A673 (cell line): ENCODE measurements at regions not wholly inside any gene's neighbourhood (a gene's known extent, or its start where the extent isn't known, plus 50 kb on each side); places are given as distances from the start of the nearest gene placed in this dataset.
A peak's percentile ranks its signal among the peaks of the same experiment; 100 is the strongest.

Source experiments
- BruUV-seq: library from RNA; stranded (reverse); fragments of 400-500 nt; replicated peaks from 2 replicates; lab custom pipeline; 2021; lab: Mats Ljungman, UMichigan
- CTCF ChIA-PET: fragments of 300-600 bp; sonication (Branson Sonifier 250); formaldehyde crosslinking; loops from one replicate; lab custom pipeline; 2022; ENCODE audit warnings: antibody characterized with exemption; lab: Charles Lee
- POLR2A ChIA-PET: fragments of 300-600 bp; sonication (Branson Sonifier 250); formaldehyde crosslinking; loops from one replicate; lab custom pipeline; 2022; ENCODE audit warnings: antibody characterized with exemption; ENCODE audit not compliant: low non-redundant PET; lab: Charles Lee
- DNase-seq: peaks from one replicate; pipeline ENCODE4 v3.0.0-alpha.2; 2015; ENCODE audit warnings: low spot score
- H3K27ac ChIP-seq: fragments of 200-600 bp; sonication (generic); 2 replicates; pipeline ENCODE4 v1.5.1; 2016; ENCODE audit warnings: mixed run types, low read depth, mild to moderate bottlenecking, mixed read lengths, antibody characterized with exemption, low read length; ENCODE audit not compliant: poor library complexity, severe bottlenecking
- H3K27me3 ChIP-seq: fragments of 200-600 bp; sonication (generic); replicated peaks from 2 replicates; pipeline ENCODE4 v1.6.1; 2017; ENCODE audit warnings: mixed run types, low read depth, mild to moderate bottlenecking, mixed read lengths, antibody characterized with exemption, low read length; ENCODE audit not compliant: insufficient read depth, poor library complexity
- H3K36me3 ChIP-seq: fragments of 200-600 bp; sonication (generic); 2 replicates; pipeline ENCODE4 v1.6.1; 2016; ENCODE audit warnings: mixed run types, mild to moderate bottlenecking, mixed read lengths, antibody characterized with exemption, low read length; ENCODE audit not compliant: insufficient read depth, poor library complexity, severe bottlenecking
- H3K4me1 ChIP-seq: fragments of 200-600 bp; sonication (generic); 2 replicates; pipeline ENCODE4 v1.6.1; 2017; ENCODE audit warnings: mixed run types, mild to moderate bottlenecking, mixed read lengths, antibody characterized with exemption, low read length; ENCODE audit not compliant: insufficient read depth, poor library complexity, severe bottlenecking
- H3K4me3 ChIP-seq: fragments of 200-600 bp; sonication (generic); 2 replicates; pipeline ENCODE4 v1.5.1; 2016; ENCODE audit warnings: low read depth, mixed run types, mild to moderate bottlenecking, mixed read lengths, low read length; ENCODE audit not compliant: poor library complexity, severe bottlenecking
- H3K9me3 ChIP-seq: fragments of 200-600 bp; sonication (generic); 2 replicates; pipeline ENCODE4 v1.6.1; 2016; ENCODE audit warnings: mixed run types, low read depth, mild to moderate bottlenecking, mixed read lengths, antibody characterized with exemption, low read length; ENCODE audit not compliant: poor library complexity, severe bottlenecking
- CTCF ChIP-seq: fragments of 300-800, 200-600 bp; sonication (generic); conservative IDR thresholded peaks from 2 replicates; pipeline ENCODE4 v1.5.1; 2017; ENCODE audit warnings: low read depth, mild to moderate bottlenecking, antibody characterized with exemption, low read length, moderate library complexity, mixed read lengths
- EZH2 ChIP-seq: fragments of 200-600 bp; sonication (generic); IDR thresholded peaks from 2 replicates; pipeline ENCODE4 v1.6.1; 2017; ENCODE audit warnings: borderline replicate concordance, low read depth, mild to moderate bottlenecking, mixed read lengths, antibody characterized with exemption, low read length; ENCODE audit not compliant: poor library complexity, severe bottlenecking
- intact Hi-C: fragments of 100-400 bp; cut with micrococcal nuclease; formaldehyde crosslinking; loops from one replicate; pipeline ENCODE4 v1.10.0; 2022; ENCODE audit not compliant: unreplicated experiment

GRCh38 chr22:46026899-46027210 lies 49.9 kb upstream of the WNT7B start:
- no peaks in the 10 kb centered on the region for H3K9me3 ChIP-seq
- DNase-seq: no peak
- H3K4me1 ChIP-seq: no peaks in the 10 kb centered on the region
- TF ChIP-seq CTCF (no peak), EZH2 (no peak)
- no peaks in the 10 kb centered on the region for H3K36me3 ChIP-seq
- no peak overlapping the region for H3K4me3 ChIP-seq
- no peak overlapping the region for H3K27ac ChIP-seq
- BruUV-seq: no TSS peak
- intact Hi-C loops: no loop called here
- ChIA-PET POLR2A (no interaction called here), CTCF (no interaction called here)
- peaks cover 22% of the 10 kb centered on the region for H3K27me3 ChIP-seq

GRCh38 chr22:46027211-46028105 lies 50.5 kb upstream of the WNT7B start:
- no TSS peak for BruUV-seq
- no peaks in the 10 kb centered on the region for H3K36me3 ChIP-seq
- H3K4me3 ChIP-seq: peak overlapping the region; percentile 24
- CTCF ChIA-PET: interaction anchor here (0.7 kb wide), 1 partner anchor 21 kb away, joined by 3 read pairs; no protein-coding TSS in a partner anchor
- no peaks in the 10 kb centered on the region for H3K9me3 ChIP-seq
- intact Hi-C loops: no loop called here
- H3K27ac ChIP-seq: no peak overlapping the region
- POLR2A ChIA-PET: no interaction called here
- H3K27me3 ChIP-seq: peaks cover 22% of the 10 kb centered on the region
- no peak for TF ChIP-seq EZH2
- TF ChIP-seq CTCF: no peak
- no peaks in the 10 kb centered on the region for H3K4me1 ChIP-seq
- DNase-seq: no peak

- H3K27me3 ChIP-seq: peaks cover 22% of the 10 kb centered on the region
- intact Hi-C loops: no loop called here
- no peaks in the 10 kb centered on the region for H3K9me3 ChIP-seq
- DNase-seq: no peak
- BruUV-seq: no TSS peak
- no peak overlapping the region for H3K27ac ChIP-seq
- TF ChIP-seq EZH2: no peak
- TF ChIP-seq CTCF: no peak
- no peak overlapping the region for H3K4me3 ChIP-seq
- no peaks in the 10 kb centered on the region for H3K36me3 ChIP-seq
- ChIA-PET CTCF (interaction anchor here (0.7 kb wide), 1 partner anchor 22 kb away, joined by 3 read pairs; no protein-coding TSS in a partner anchor), POLR2A (no interaction called here)
- H3K4me1 ChIP-seq: no peaks in the 10 kb centered on the region
These were observed 51.4 kb upstream of the WNT7B start for GRCh38 chr22:46028106-46028991.
